Left renal cortex interstitium (tissue), 4 donors: ENCODE measurements at regions not wholly inside any gene's neighbourhood (a gene's known extent, or its start where the extent isn't known, plus 50 kb on each side); places are given as distances from the start of the nearest gene placed in this dataset.
A peak's percentile ranks its signal among the peaks of the same experiment; 100 is the strongest.
"Not testable (repeated sequence)": the region's sequence is repeated elsewhere in the genome, so short reads cannot be mapped to it uniquely, and the experiment has no call there.

Source experiments
- DNase-seq, 4 donors: peaks; one replicate each; pipeline ENCODE4 v3.0.0-alpha.2; 2013; ENCODE audit warnings: low read depth in 4 of 4, low spot score in 2 of 4, missing footprints in 1 of 4

DNA sequence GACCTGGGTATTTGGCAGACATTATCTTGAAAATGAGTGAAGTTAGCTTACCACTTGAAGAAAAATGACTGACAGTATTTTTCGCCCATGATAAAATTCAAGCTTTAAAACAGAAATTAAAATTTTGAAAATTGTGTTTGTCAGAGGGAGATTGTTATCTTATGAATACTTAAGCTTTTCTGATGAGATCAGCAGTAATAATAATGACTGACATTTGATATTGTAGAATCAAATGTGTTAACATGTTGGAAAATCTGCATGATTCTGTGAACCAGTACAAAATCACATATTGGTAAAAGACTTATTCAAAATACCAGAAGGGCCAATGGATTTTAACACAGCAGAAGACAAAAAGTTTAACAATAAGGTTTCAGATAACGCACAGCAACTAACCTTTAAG is 94.0 kb downstream of the MSX2 start:
- no peak for DNase-seq

DNA sequence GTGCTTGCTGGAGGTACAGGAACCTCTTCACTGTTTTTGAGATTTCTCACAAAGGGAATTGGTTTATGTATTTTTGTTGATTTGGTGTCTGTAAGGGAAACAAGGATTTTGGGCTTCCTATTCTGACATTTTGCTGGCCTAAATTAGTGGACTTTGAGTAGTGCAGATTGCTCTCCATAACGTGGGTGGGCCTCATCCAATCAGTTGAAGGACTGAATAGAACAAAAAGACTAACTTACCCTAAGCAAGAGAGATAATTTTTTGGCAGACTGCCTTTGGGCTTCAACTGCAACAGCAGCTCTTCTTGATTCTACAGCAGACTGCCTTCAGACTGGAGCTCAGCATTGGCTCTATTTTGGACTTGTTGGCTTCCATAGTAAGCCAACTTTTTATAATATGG is 93.2 kb downstream of the MSX2 start:
- DNase-seq: no peak

- DNase-seq: no peak
Observed at GRCh38 chr5:174816858-174817257, 92.5 kb downstream of the MSX2 start.

DNA sequence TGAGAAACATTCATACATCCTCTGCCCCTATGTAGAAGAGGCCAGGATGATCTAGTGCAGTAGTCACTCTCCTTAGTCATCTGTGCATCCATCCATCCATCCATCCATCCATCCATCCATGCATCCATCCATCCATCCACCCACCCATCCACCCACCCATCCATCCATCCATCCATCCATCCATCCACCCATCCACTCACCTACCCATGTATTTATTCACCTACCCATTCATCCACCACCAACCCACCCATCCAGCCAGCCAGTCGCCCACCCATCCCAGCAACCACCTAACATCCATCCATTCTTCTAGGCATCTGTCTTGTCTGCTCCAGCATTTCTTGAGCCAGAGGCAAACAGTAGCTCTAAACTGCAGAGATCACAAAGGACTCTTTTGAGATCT is 87.1 kb downstream of the MSX2 start:
- DNase-seq: no peak

DNA sequence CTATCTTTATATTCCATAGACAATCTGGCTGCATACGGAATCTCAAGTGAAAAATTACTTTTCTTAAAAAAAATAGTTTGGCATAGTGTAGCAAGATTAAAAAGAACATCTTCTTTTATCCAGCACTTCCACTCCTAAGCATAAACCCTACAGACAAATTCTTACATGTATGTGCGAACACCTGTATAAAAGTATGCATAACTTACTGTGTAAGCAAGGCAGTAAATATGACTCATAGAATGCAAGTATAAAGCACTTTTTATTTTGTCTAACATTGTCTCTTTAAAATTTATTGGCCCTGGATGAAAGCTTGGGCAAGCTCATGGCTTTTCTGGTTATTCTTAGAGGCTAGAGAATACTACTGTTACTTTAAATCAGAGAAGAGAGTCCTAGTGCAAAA is 86.4 kb downstream of the MSX2 start:
- no peak for DNase-seq

- no peak for DNase-seq
Observed at GRCh38 chr5:174807471-174807870, 83.1 kb downstream of the MSX2 start.

GRCh38 chr5:174806729-174807128 is 82.3 kb downstream of the MSX2 start:
- DNase-seq: no peak

DNA sequence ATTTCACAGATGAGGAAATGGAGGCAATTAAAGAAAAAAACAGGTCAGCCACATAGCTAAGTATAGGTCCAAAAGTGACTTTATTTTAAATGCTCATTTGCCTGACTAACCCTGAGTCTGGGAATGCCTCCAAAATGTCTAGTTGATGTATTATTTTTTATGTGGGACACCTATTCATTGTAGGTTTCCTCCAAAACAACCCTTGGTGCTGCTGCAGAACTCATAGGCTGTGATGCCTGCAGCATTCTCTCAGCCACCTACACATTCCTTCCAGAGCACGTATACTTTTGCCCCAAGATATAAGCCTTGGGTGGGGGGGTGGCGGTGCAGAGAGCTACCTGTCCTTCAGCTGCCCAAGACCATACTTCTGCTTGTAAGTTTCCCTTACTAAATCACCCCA is 77.4 kb downstream of the MSX2 start:
- DNase-seq: no peak

GRCh38 chr5:174800435-174800834 is 76.1 kb downstream of the MSX2 start:
- DNase-seq: no peak

DNA sequence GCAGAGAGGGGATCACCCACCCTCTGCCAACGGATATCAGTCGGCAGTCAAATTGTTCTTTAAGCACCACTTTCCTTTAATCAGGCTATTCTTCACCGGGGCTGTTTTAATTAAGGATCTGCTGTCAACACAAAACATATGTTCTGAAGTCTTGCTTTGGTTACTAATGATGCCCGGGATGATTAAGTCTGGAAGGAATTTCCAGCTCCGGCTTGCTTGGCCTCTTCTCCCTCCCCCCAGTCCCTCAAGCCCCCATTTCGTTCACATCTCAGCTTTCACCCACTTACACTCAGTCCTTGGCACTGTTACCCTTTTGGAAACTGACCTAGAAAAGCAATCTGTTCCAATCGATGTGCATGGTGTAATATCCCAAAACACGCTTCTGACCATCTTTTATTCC is 74.7 kb downstream of the MSX2 start:
- no peak for DNase-seq

DNA sequence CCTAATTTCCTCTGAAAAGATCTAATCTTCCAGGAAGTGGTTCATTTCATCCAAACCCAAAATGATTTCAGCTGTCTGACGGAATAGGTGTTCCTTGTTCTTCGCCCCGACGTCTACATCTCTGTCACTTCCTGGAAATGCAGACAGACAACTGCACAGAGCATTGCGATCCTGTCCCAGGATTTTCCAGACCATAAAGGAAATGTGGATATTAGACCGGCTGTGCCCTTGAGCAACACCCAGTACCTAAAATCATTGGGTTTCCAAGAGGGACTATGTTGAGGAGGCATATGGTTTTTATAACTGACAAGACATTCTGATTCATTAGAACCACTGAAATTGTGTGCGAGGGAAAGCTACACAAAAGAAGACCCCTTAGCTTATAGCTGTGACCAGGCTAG is 74.2 kb downstream of the MSX2 start:
- no peak for DNase-seq

DNA sequence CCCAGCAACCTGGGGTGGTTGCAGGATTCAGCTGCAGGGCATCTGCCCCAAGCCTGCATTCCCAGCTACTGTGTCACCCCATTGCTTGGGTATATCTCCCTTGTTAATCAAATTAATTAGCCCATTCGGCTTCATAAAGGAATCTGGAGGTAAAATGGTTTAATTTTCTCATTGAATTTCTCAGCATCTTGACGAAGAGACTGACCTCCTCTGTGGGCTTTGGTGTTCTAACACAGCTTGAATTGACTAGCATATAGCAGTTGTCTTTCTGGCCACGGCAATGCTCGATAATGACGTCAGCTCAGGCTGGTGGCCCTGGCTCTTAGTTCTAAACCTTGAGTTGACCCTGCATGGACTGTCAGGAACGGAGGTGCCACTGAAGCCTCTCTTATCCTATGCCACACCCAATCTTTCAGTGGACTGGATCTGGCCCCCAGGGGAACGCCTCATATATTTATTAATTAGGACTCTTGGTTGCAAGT is 72.4 kb downstream of the MSX2 start:
- DNase-seq: no peak

- DNase-seq: no peak
Observed at GRCh38 chr5:174794931-174795672, 70.7 kb downstream of the MSX2 start.

DNA sequence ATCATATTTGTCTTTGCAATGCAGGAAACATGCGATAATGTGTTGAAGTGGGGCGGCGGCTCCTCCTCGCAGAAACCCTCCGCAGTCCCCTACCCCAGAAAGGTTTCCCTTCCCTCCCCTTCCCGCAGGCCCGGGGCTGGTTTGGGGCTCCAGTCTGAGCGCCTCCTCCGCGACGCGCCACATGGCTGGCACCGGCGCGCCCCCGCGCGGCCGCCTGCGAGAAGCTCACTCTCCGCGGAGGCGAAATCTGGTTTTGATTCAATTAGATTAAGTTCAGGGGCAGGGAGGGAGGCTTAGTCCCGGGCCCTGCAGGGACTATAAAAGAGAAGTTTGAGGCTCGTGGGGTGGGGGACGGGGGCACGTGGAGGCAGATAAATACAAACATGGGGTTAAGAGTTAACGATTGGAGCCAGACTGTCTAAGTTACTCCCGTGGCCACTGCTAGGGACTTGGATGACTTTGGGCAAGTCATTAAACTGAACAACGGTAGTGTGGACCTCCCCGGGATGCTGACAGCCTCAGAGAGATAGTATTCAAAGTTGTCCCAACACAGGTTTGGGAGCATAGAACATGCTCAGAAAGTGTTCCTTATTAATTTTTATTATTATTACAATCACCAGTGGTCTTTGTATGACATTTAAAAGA is 69.4 kb downstream of the MSX2 start:
- peak; percentile 36 to 65 (median 42) for DNase-seq

DNA sequence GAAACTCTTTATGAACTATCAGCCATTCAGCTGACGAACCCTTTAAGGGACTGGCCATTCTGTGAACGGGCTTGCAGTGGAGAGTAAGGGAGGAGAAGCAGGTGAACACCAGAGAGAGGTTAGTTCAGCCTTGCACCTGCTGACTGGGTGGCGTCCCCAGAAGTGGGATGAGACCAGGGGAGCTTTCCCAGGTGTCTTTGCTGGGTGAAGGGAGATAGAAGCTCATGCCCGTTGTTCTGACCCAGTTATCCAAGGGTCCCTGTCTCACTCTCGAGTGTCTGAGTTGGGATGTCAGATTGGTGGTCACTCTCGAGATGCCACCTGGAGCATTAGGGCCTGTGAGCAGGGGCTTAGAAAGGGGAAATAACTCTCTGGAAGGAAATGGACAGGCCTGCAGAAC is 68.7 kb downstream of the MSX2 start:
- no peak for DNase-seq

DNA sequence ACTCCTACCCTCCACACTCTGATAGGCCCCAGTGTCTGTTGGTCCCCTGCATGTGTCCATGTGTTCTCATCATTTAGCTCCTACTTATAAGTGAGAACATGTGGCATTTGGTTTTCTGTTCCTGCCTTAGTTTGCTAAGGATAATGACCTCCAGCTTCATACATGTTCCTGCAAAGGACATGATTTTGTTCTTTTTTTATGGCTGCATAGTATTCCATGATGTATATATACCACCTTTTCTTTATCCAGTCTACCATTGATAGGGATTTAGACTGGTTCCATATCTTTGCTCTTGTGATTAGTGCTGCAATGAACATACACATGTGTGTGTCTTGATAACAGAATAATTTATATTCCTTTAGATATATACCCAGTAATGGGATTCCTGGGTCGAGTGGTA is 67.9 kb downstream of the MSX2 start:
- DNase-seq: not testable (repeated sequence)

- DNase-seq: no peak
Observed at GRCh38 chr5:174790906-174791305, 66.5 kb downstream of the MSX2 start.

- DNase-seq: no peak
Observed at GRCh38 chr5:174789596-174789995, 65.2 kb downstream of the MSX2 start.

DNA sequence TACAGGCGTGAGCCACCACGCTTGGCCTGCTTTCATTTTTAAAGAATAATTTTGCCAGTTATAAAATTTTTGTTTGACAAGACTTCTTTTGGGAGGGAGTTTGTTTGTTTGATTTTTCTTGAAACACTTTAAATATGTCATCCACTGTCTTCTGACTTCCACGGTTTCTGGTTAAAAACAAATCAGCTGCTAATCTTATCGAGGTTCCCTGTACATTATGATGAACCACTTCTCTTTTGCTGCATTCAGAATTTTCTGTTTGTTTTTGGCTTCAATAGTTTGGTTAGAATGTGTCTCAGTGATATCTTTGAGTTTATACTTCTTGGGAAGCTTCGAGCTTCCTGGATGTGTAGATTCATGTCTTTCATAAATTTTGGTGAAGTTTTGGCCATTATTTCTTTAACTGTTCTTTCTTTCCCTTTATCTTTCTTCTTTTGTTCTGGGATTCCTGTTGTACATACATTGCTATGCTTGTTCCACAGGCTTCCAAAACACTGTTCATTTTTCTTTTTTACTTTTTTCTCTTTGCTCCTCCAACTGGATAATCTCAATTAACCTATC is 60.8 kb downstream of the MSX2 start:
- no peak for DNase-seq
